ENCODE measurements at regions not wholly inside any gene's neighbourhood (a gene's known extent, or its start where the extent isn't known, plus 50 kb on each side); places are given as distances from the start of the nearest gene placed in this dataset.
A peak's percentile ranks its signal among the peaks of the same experiment; 100 is the strongest.

DNA sequence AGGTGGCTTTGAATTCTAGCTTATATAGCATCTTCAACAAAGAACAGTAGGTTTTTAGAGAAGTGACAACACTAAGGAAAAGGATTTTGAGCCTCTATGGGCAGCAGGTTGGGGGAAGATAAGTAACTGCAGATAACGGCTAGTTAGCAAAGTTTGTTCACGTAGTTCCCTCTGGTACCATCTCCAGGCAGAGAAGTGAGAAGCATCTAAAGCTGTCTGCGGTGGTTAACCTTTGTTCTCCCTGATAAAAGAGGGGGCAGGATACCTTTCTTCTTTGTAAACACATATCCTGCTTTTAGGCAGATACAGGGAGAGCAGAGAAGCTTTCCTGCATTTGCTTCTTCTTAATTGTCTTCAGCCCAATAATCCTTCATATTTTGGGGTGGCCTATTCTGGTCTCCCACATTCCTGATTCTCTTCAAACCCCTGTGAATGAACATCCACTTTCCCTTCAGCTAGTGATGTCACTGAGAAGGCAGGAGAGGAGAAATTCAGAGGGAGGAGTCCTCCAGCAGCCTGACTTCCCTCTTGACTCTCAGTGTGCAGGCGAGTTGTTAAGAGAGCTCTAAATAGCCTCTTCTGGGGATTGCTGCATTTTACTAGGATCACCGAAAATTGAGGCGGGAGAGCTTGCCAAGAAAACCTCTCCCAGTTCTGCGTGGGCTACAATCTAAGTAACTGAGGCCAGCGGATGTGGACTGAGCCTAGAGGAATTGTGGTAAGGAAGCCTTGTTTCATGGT, 393.7 kb upstream of the C2CD4B start:
- no peak for DNase-seq

DNA sequence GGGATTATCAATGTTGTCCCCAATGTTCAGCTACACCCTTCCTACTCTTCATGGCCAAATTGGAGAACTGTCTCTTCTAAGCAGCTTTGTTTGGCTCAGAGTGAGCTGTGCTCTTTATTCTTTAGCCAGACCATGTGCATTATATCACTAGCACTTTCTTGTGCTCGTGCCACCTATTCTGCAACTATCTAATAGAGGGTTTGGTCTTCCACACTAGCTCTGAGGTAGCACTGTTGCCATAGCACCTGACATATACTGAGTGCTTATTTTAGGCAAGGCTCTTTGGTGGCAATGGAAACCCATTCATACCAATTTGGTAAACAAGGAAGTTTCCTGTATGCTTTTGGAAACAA, 394.3 kb upstream of the C2CD4B start:
- no peak for DNase-seq

GRCh38 chr15:62561059-62561519, 396.0 kb upstream of the C2CD4B start:
- DNase-seq, result no peak

GRCh38 chr15:62561571-62561970, 396.5 kb upstream of the C2CD4B start:
- no peak for DNase-seq

GRCh38 chr15:62564886-62565633, 400.0 kb upstream of the C2CD4B start:
- DNase-seq, result no peak

DNA sequence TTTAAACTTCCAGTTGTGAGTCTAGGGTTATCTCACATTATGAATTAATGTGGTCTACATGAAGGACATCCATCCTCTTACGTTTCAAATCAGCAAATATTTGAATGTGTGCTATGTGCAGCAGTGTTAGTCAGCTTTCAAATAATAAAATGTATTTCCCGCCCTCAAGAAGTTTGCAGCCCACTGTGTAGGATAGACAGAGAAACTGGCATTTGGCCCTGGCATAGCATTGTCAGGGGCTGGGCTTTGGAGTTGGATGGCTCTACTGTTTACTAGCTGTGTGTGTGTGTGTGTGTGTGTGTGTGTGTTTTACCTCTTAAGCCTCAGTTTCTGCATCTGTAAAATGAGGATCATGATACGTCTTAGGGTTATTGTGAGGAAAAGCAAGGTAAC, 400.5 kb upstream of the C2CD4B start:
- DNase-seq, result no peak

DNA sequence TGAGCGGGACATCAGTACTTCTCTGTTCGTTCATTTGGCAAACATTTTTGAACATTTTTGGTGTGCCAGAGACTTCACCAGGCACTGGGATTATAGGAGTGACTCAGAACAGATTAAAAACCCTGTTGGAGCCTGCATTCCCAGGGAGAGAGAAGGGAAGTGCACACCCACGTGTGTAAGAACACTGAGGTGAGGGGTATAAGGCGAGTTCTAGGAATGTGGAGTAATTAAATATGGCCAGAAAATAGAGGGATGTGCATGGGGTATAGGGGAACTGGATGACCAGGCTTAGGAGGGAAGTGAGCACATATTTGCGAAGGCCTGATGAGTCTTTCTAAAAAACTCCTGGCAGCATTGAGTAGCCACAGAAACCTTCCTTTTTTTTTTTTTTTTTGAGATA, 401.2 kb upstream of the C2CD4B start:
- DNase-seq, result no peak

DNA sequence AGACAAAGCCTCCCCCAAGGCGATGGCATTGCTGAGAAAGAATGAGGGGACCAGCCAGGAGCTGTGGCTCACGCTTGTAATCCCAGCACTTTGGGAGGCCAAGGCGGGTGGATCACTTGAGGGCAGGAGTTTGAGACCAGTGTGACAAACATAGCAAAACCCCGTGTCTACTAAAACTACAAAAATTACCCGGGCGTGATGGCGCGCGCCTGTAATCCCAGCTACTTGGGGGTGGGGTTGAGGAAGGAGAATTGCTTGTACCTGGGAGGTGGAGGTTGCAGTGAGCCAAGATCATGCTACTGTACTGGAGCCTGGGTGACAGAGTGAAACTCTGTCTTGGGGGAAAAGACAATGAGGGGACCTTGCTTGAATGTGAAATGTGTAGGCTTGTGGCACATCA, 402.4 kb upstream of the C2CD4B start:
- DNase-seq, result no peak

DNA sequence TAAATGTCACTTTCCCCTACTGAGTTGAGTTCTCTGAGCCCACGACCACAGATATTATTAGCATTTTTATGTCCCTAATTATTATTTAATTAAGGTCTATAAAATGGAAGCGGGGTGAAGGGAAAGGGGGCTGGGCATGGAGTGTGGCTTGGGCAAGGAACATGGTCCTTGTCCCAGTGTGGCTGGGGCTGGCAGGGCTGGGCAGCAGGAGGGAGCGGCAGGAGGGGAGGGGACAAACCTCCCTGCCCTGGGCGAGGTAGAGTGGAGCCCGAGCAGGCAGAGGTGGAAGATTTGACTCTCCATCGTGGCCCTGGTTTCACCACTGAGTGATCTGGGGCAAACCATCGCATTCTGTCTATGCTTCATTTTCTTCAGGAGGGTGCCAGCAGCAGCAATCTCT, 402.9 kb upstream of the C2CD4B start:
- DNase-seq, result no peak

- no peak for DNase-seq
Measured at GRCh38 chr15:62568702-62569101, 403.6 kb upstream of the C2CD4B start.

- DNase-seq, result peak; percentile 8 to 22
Measured at GRCh38 chr15:62569460-62570404, 404.6 kb upstream of the C2CD4B start.

DNA sequence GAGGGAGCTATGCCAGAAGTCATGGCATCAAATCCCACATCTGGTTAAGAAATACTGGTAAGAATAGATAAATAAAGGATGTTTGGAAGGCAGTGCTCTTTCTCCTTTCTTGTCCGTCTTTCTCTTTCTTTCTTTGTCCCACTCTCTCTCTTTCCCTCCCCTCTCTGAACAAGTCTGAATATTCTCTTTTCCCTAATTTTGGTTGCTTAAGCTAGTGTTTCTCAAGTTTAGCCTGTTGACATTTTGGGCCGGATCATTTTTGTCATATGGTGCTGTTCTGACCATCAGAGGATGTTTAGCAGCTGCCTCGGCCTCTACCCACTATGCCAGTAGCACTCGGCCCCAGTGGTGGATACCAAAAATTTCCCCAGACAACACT, 405.3 kb upstream of the C2CD4B start:
- DNase-seq, result no peak

DNA sequence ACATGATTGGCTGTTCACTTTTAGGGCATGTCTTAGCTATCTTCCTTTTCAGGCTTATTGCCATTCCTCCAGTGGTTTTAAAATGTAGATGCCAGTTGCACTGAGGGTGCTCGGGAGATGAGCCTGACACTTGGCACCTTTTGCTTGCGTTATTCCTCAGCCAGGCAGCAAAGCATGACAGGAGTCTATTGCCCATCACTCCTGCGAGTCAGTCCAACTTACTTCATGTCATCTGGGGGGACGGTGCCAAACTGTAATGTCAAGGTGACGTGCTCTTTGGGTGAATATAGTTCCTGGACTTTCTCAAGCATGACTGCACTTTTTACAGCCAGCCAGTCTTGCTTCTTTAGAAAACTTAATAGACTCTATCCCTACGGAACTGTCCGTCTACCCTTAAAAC, 406.0 kb upstream of the C2CD4B start:
- no peak for DNase-seq

GRCh38 chr15:62572797-62573196, 407.7 kb upstream of the C2CD4B start:
- DNase-seq, result no peak

- DNase-seq, result no peak
Measured at GRCh38 chr15:62573876-62574275, 408.8 kb upstream of the C2CD4B start.

GRCh38 chr15:62578546-62578945, 413.5 kb upstream of the C2CD4B start:
- DNase-seq, result no peak

- DNase-seq, result no peak
Measured at GRCh38 chr15:62578960-62579359, 413.9 kb upstream of the C2CD4B start.

- no peak for DNase-seq
Measured at GRCh38 chr15:62579842-62580241, 414.8 kb upstream of the C2CD4B start.

DNA sequence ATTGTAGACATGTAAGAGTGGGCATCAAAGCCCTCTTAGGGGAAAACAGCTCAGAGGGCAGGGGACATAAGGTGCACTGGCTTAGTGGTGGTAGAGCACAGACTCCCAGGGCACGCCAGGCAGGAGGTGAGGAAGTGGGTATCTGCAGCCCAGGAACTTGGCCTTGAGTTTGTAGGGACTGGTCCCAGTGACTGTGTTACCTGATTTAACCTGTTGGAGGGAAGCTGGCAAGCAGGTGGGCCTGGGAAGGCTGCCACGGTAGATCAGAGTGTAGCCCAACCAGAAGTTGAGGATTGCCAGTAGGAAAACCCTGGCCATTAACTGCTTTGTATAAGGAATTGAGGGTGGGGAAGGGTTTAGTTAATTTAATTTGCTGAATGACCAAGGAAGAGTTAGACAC, 417.5 kb upstream of the C2CD4B start:
- DNase-seq, result no peak

- DNase-seq, result no peak
Measured at GRCh38 chr15:62584301-62585235, 419.5 kb upstream of the C2CD4B start.

DNA sequence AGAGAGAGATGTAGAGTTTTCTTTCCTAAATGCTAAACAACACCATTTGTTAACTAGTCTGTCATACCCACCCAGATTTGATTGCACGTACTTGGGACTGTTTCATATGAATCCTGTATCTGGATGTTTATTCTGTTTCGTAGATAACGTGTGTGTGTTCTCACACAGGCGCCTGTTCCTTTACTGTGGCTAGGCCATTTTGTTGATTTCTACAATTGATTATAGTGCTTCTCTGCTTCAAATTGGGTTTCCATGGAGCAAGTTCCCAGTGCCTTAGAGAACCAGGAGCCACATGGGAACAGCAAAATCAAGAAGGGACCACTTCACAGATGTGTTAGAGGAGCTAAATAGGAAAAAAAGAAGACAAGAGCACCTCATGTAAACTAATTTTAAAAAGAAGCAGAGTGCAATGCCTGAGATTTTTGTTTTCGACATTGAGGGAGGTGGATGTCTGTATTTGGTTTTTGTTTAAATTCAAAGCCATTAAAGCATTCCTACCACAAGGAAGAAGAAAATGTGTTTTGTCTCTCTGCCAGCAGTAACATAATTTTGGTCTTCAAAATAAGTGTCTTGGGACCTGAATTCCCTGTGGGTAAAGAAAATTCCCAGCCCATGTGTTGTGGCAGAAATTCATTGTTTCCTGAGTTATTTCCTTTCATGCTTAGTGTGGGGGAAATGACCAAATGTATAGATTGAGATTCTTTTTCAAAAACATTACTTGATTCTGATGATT, 424.0 kb upstream of the C2CD4B start:
- no peak for DNase-seq
